Fibroblast of pulmonary artery (primary cell): ENCODE measurements at regions not wholly inside any gene's neighbourhood (a gene's known extent, or its start where the extent isn't known, plus 50 kb on each side); places are given as distances from the start of the nearest gene placed in this dataset.

Experiments
- DNase-seq: peaks from one replicate; pipeline ENCODE4 v3.0.0-alpha.2; 2010; ENCODE audit warnings: low read depth
- H3K4me3 ChIP-seq: replicated peaks from 2 replicates; pipeline ENCODE4 v1.5.1; 2011; ENCODE audit warnings: low read depth, mild to moderate bottlenecking, control low read depth, low read length, moderate library complexity
- CTCF ChIP-seq: IDR thresholded peaks from 2 replicates; pipeline ENCODE4 v1.5.1; 2011; ENCODE audit warnings: mild to moderate bottlenecking, control low read depth, low read length, inconsistent platforms; ENCODE audit errors: missing control alignments

GRCh38 chr13:85541476-85541875 lies 257.7 kb downstream of the SLITRK6 start:
- no peak for TF ChIP-seq CTCF
- no peak for DNase-seq
- H3K4me3 ChIP-seq: no peak overlapping the region

- DNase-seq: no peak
- TF ChIP-seq CTCF: no peak
- H3K4me3 ChIP-seq: no peak overlapping the region
Measured at GRCh38 chr13:85538957-85539356, 260.3 kb downstream of the SLITRK6 start.

- TF ChIP-seq CTCF: no peak
Measured at GRCh38 chr13:85537601-85538000, 261.6 kb downstream of the SLITRK6 start.

GRCh38 chr13:85536706-85537105 lies 262.5 kb downstream of the SLITRK6 start:
- no peak overlapping the region for H3K4me3 ChIP-seq
- peak; percentile 3 for DNase-seq
- no peak for TF ChIP-seq CTCF

More at GRCh38 chr13:85537601-85538000, 261.6 kb downstream of the SLITRK6 start:
- no peak for DNase-seq
- no peak overlapping the region for H3K4me3 ChIP-seq

GRCh38 chr13:85535316-85536084 lies 263.7 kb downstream of the SLITRK6 start:
- no peak for DNase-seq
- TF ChIP-seq CTCF: no peak
- H3K4me3 ChIP-seq: no peak overlapping the region

- TF ChIP-seq CTCF: no peak
- DNase-seq: no peak
- H3K4me3 ChIP-seq: no peak overlapping the region
Measured at GRCh38 chr13:85533911-85534310, 265.3 kb downstream of the SLITRK6 start.

GRCh38 chr13:85529218-85529594 lies 270.0 kb downstream of the SLITRK6 start:
- DNase-seq: no peak
- no peak for TF ChIP-seq CTCF
- no peak overlapping the region for H3K4me3 ChIP-seq
